Muscle layer of colon (tissue), 2 donors: ENCODE measurements at regions not wholly inside any gene's neighbourhood (a gene's known extent, or its start where the extent isn't known, plus 50 kb on each side); places are given as distances from the start of the nearest gene placed in this dataset.

ENCODE experiments used
- H3K27ac ChIP-seq: one replicate; pipeline ENCODE4 v1.7.0; 2013; ENCODE audit warnings: low read depth, mild to moderate bottlenecking, low read length, moderate library complexity
- H3K27me3 ChIP-seq, 2 donors: one replicate each; pipeline ENCODE4 v1.7.0; 2013; ENCODE audit warnings: low read length in 2 of 2, mild to moderate bottlenecking in 2 of 2; ENCODE audit not compliant: insufficient read depth in 2 of 2, control insufficient read depth in 1 of 2
- H3K36me3 ChIP-seq: one replicate; pipeline ENCODE4 v1.7.0; 2013; ENCODE audit warnings: mild to moderate bottlenecking, low read length; ENCODE audit not compliant: insufficient read depth
- H3K4me1 ChIP-seq: one replicate; pipeline ENCODE4 v1.7.0; 2013; ENCODE audit warnings: mild to moderate bottlenecking, low read length; ENCODE audit not compliant: insufficient read depth
- H3K4me3 ChIP-seq, 2 donors: one replicate each; pipeline ENCODE4 v1.7.0; 2013; ENCODE audit warnings: low read length in 2 of 2, low read depth in 1 of 2, mild to moderate bottlenecking in 1 of 2, moderate library complexity in 1 of 2
- H3K9ac ChIP-seq: one replicate; pipeline ENCODE4 v1.7.0; 2013; ENCODE audit warnings: low read length
- H3K9me3 ChIP-seq: one replicate; pipeline ENCODE4 v1.7.0; 2013; ENCODE audit warnings: mild to moderate bottlenecking, low read length
- donor health status: abdominal sarcoma.
- donor health status: Adenocarcinoma of cecum.

- H3K9ac ChIP-seq: no peak overlapping the region
- H3K36me3 ChIP-seq: no peaks in the 10 kb centered on the region
- no peaks in the 10 kb centered on the region for H3K27me3 ChIP-seq
- no peak overlapping the region for H3K27ac ChIP-seq
- no peaks in the 10 kb centered on the region for H3K9me3 ChIP-seq
- H3K4me1 ChIP-seq: no peaks in the 10 kb centered on the region
- H3K4me3 ChIP-seq: no peak overlapping the region
These were observed 425.5 kb downstream of the GLRX3 start for GRCh38 chr10:130561681-130562080.

DNA sequence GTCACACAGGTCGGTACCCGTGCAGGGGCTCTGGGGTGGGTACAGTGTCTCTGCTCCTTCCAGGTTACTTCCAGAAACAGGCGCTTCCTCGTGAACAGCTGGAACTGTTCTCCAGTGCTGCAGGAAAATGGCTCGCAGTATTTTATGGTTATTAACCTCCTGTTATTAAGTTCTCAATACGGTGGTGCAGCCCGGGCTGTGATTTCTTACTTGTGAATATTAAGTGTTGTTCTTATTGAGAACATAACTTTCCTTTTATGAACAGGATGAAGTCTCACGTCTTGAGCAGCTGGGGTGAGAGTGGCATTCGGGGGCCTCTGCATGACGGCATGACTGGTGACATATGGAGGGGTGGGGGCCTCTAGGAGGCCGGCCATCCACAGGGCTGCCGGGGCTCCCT lies 430.8 kb downstream of the GLRX3 start:
- no peak overlapping the region for H3K27ac ChIP-seq
- no peak overlapping the region for H3K4me3 ChIP-seq
- no peaks in the 10 kb centered on the region for H3K9me3 ChIP-seq
- H3K4me1 ChIP-seq: no peaks in the 10 kb centered on the region
- H3K27me3 ChIP-seq: no peaks in the 10 kb centered on the region
- H3K36me3 ChIP-seq: no peaks in the 10 kb centered on the region
- no peak overlapping the region for H3K9ac ChIP-seq

- Histone ChIP-seq H3K4me3 (no peak overlapping the region), H3K9ac (no peak overlapping the region), H3K4me1 (no peaks in the 10 kb centered on the region), H3K27me3 (no peaks in the 10 kb centered on the region), H3K36me3 (no peaks in the 10 kb centered on the region), H3K27ac (no peak overlapping the region), H3K9me3 (no peaks in the 10 kb centered on the region)
These were observed 431.2 kb downstream of the GLRX3 start for GRCh38 chr10:130567436-130567835.

GRCh38 chr10:130568246-130568645 lies 432.1 kb downstream of the GLRX3 start:
- Histone ChIP-seq H3K36me3 (no peaks in the 10 kb centered on the region), H3K9ac (no peak overlapping the region), H3K9me3 (no peaks in the 10 kb centered on the region), H3K27me3 (no peaks in the 10 kb centered on the region), H3K27ac (no peak overlapping the region), H3K4me1 (no peaks in the 10 kb centered on the region), H3K4me3 (no peak overlapping the region)

- no peaks in the 10 kb centered on the region for H3K27me3 ChIP-seq
- H3K9ac ChIP-seq: no peak overlapping the region
- no peaks in the 10 kb centered on the region for H3K4me1 ChIP-seq
- no peaks in the 10 kb centered on the region for H3K9me3 ChIP-seq
- no peak overlapping the region for H3K27ac ChIP-seq
- no peak overlapping the region for H3K4me3 ChIP-seq
- no peaks in the 10 kb centered on the region for H3K36me3 ChIP-seq
These were observed 433.9 kb downstream of the GLRX3 start for GRCh38 chr10:130570074-130570473.

DNA sequence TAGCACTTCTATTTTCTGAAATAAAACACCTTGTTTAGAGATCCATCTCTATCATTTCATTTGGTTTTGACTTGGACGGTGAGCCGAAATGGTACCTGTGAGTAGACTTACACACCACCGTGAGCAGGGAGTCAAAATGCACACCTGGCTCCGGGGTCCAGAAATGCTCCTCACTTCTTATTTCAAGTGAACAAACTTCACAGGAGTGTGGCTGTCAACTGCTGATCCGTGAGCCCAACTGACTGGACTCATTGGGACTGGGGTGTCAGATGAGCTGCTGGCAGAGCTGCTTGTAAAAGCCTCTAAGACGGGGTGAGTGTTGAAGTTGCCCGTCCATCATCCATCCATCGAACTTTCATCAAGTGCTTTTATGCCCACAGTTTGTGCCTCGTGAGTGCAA lies 435.5 kb downstream of the GLRX3 start:
- Histone ChIP-seq H3K36me3 (no peaks in the 10 kb centered on the region), H3K27me3 (no peaks in the 10 kb centered on the region), H3K9me3 (no peaks in the 10 kb centered on the region), H3K4me3 (no peak overlapping the region), H3K9ac (no peak overlapping the region), H3K4me1 (no peaks in the 10 kb centered on the region), H3K27ac (no peak overlapping the region)

DNA sequence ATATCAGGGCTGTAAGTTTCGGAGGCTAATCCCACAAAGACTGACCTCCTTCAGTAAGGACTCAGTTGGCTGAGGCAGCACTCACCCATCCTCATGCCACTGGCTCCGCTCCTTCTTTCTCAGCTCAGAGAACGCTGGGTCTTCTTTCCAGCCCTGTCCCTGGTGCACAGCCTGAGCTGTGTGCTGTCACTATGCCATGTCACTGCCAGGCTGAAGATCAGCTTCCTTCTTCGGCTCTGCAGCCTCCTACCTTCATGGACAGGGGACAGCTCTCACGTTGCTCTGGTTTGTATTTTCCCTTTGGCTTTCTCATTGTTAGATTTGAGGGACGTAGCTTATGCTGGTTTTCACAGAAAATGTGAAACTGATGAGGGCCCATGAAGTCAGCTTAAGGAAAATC lies 437.3 kb downstream of the GLRX3 start:
- no peaks in the 10 kb centered on the region for H3K27me3 ChIP-seq
- H3K4me3 ChIP-seq: no peak overlapping the region
- H3K9ac ChIP-seq: no peak overlapping the region
- no peaks in the 10 kb centered on the region for H3K9me3 ChIP-seq
- no peak overlapping the region for H3K27ac ChIP-seq
- no peaks in the 10 kb centered on the region for H3K4me1 ChIP-seq
- no peaks in the 10 kb centered on the region for H3K36me3 ChIP-seq

DNA sequence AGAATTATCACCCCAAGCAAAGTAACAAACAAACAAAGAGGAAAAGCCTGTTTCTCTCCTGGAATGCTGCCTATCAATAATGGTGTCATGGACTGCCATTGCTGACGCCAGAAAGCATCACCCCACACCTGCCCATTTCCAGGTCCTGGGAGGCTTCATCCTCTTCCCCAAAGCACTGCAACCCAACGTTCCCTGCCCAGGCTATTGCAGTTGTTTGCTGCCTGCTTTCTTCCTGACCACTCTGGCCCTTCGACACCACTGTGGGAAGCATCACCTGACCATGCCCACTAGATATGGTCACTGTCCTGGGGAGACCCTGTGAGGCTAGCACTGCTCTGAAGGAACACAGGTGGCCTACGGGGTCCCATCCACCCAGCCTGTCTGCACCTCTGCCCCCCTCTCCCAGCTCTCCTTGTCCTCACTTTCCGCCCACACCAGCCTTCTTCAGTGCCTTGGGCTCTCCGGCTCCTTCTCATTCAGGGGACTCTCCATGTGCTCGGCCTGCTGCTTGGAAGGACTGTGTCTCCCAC lies 439.6 kb downstream of the GLRX3 start:
- Histone ChIP-seq H3K27ac (no peak overlapping the region), H3K4me1 (no peaks in the 10 kb centered on the region), H3K4me3 (no peak overlapping the region), H3K9ac (no peak overlapping the region), H3K27me3 (no peaks in the 10 kb centered on the region), H3K9me3 (no peaks in the 10 kb centered on the region), H3K36me3 (no peaks in the 10 kb centered on the region)

- no peaks in the 10 kb centered on the region for H3K9me3 ChIP-seq
- no peaks in the 10 kb centered on the region for H3K27me3 ChIP-seq
- no peak overlapping the region for H3K27ac ChIP-seq
- H3K4me1 ChIP-seq: no peaks in the 10 kb centered on the region
- no peak overlapping the region for H3K4me3 ChIP-seq
- H3K9ac ChIP-seq: no peak overlapping the region
- no peaks in the 10 kb centered on the region for H3K36me3 ChIP-seq
These were observed 440.2 kb downstream of the GLRX3 start for GRCh38 chr10:130576427-130576826.

DNA sequence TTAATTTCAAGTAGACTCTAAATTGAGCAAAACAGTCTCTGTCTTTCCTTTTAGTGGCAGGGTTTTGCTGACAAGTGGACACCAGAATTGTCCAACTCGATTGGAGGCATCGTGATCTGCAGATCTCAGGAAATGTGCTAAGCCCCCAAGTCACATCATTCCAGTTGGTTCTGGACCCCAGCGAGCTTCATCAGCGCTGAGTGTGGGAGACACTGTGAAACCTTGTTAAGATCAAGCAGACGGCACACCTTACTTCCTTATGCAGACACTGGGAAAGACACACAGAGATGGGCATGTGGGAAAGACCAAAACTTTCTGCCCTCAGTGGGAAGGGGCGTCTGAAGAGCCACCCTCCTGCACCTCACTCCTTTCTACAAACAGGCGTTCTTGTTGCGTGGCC lies 440.8 kb downstream of the GLRX3 start:
- no peaks in the 10 kb centered on the region for H3K9me3 ChIP-seq
- no peak overlapping the region for H3K9ac ChIP-seq
- no peak overlapping the region for H3K4me3 ChIP-seq
- no peaks in the 10 kb centered on the region for H3K27me3 ChIP-seq
- no peaks in the 10 kb centered on the region for H3K36me3 ChIP-seq
- H3K27ac ChIP-seq: no peak overlapping the region
- no peaks in the 10 kb centered on the region for H3K4me1 ChIP-seq

DNA sequence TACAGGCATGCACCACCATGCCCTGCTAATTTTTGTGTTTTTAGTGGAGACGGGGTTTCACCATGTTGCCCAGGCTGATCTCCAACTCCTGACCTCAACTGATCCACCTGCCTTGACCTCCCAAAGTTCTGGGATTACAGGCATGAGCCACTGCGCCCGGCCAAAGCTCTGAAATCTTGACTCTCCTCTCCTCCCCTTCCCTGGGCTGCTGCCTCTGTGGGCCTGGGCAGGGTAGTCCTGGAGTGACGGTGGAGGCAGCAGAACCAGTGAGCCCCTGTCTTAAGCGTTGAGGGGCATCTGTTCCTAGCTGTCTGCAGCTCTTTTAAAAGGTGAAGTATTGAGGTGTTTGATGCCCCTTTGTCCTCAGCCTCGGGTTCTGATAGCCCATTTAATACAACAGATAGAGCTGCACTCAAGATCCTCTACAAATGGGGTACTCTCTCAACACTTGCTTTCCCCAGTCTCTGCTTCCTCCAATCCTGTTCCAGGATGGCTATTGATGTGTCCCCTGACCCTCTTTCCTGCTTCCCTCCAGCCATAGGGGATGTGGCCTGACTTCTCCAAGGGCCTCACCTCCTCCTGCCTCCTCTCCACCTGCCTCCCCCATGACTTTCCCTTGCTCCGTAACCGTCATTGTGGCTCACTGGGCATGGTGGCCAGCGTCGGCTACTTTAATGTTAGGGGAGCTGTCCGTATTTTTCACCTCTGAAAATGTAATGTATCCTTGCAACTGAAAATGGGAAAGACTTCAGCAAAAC lies 442.5 kb downstream of the GLRX3 start:
- Histone ChIP-seq H3K27me3 (no peaks in the 10 kb centered on the region), H3K9ac (no peak overlapping the region), H3K36me3 (no peaks in the 10 kb centered on the region), H3K4me1 (no peaks in the 10 kb centered on the region), H3K9me3 (no peaks in the 10 kb centered on the region), H3K27ac (no peak overlapping the region), H3K4me3 (no peak overlapping the region)

- Histone ChIP-seq H3K27ac (no peak overlapping the region), H3K36me3 (no peaks in the 10 kb centered on the region), H3K9ac (no peak overlapping the region), H3K4me3 (no peak overlapping the region), H3K9me3 (no peaks in the 10 kb centered on the region), H3K27me3 (no peaks in the 10 kb centered on the region), H3K4me1 (no peaks in the 10 kb centered on the region)
These were observed 443.7 kb downstream of the GLRX3 start for GRCh38 chr10:130579913-130580312.
